Effector memory CD4-positive, alpha-beta T cell (primary cell): ENCODE measurements at regions not wholly inside any gene's neighbourhood (a gene's known extent, or its start where the extent isn't known, plus 50 kb on each side); places are given as distances from the start of the nearest gene placed in this dataset.

Experiments used
- DNase-seq, 3 donors: peaks; one replicate each; pipeline ENCODE4 v3.0.0-alpha.2; 2020
- H3K27ac ChIP-seq: 2 replicates; pipeline ENCODE4 v1.7.0; 2013; ENCODE audit warnings: mild to moderate bottlenecking, low read length, moderate library complexity; ENCODE audit not compliant: insufficient read depth, poor library complexity, severe bottlenecking
- H3K27me3 ChIP-seq: replicated peaks from 2 replicates; pipeline ENCODE4 v1.7.0; 2013; ENCODE audit warnings: mild to moderate bottlenecking, low read length; ENCODE audit not compliant: insufficient read depth, control insufficient read depth, poor library complexity, severe bottlenecking
- H3K36me3 ChIP-seq: 2 replicates; pipeline ENCODE4 v1.7.0; 2013; ENCODE audit warnings: mild to moderate bottlenecking, low read length, moderate library complexity; ENCODE audit not compliant: control insufficient read depth, insufficient read depth
- H3K4me1 ChIP-seq: 2 replicates; pipeline ENCODE4 v1.7.0; 2013; ENCODE audit warnings: low read length, mild to moderate bottlenecking; ENCODE audit not compliant: control insufficient read depth, insufficient read depth, poor library complexity, severe bottlenecking
- H3K4me3 ChIP-seq: 2 replicates; pipeline ENCODE4 v1.7.0; 2013; ENCODE audit warnings: low read length, low read depth, mild to moderate bottlenecking; ENCODE audit not compliant: insufficient read depth, poor library complexity, severe bottlenecking
- H3K9me3 ChIP-seq: 2 replicates; pipeline ENCODE4 v1.7.0; 2013; ENCODE audit warnings: mild to moderate bottlenecking, low read length, moderate library complexity; ENCODE audit not compliant: control insufficient read depth

DNA sequence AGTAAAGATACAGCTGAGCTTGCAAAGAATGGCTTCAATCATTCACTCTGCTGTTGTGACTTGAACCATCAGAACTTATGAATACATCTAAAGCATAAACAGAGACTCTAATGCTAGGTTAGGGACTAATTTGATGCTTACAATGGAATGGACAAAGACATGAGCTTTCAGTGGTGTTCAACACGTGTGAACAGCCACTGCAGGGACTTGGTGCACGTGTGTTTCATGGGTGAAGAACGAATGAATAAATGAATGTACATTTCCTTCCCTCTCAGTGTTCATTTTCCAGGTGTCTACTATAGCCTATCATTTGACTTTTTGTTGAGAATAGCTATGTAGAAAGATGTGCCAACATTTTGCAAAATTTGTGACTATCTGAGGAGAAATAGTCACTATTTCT, 98.3 kb downstream of the VIP start:
- Histone ChIP-seq H3K4me1 (no peaks in the 10 kb centered on the region), H3K27me3 (no peaks in the 10 kb centered on the region), H3K9me3 (no peaks in the 10 kb centered on the region), H3K4me3 (no peak overlapping the region), H3K36me3 (no peaks in the 10 kb centered on the region), H3K27ac (no peak overlapping the region)
- no peak for DNase-seq

DNA sequence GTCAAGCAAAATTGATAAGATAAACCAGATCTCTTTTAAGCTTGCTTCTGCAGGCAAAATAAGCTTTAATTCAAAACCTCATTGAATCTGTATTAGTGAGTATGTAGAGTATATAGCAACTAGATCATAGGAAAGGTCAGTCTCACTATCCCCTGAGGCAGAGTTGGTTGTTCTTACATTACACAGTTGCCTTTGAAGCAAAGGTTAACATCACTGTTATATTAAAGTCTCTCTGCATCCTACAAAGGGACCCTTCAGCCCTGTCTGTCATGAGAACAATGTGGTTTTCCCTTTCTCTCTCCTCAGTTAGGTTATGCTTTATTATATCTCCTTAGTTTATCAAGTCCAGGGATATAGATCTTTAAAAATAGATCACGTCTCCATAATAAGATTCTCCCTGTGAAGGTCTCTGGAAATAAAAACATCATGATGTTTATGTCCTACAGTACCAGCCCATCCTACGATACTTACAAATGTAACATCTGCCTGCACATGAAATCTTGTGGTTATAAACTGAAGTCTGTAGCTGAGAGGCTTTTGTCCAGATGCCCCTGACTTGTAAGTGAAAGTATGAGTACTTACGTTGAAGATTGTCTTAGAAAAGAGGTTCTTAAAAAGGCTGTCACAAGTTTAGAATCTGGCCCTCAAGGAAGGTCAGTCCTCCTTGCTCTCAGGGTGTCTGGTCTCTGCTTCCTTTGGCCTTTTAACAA, 103.6 kb downstream of the VIP start:
- Histone ChIP-seq H3K9me3 (no peaks in the 10 kb centered on the region), H3K27ac (no peak overlapping the region), H3K4me1 (no peaks in the 10 kb centered on the region), H3K4me3 (no peak overlapping the region), H3K27me3 (no peaks in the 10 kb centered on the region), H3K36me3 (no peaks in the 10 kb centered on the region)
- DNase-seq = no peak

DNA sequence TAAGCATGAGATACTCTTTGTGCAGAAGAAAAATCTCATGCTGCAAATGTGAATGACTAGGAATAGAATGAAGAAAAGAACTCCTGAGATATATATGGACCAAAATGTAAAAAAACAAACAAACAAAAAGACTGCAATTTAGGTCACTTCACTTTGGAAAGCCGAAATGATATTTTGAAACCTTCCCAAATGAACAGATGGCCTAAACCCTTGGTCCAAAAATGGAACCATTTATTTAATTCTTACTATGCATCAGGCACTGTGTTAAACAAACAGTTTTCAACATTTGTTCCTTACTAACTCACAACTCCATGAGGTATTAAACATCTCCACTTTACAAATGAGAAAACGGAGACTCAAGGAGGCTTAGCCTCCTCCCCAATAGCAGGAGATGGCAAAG, 107.5 kb downstream of the VIP start:
- Histone ChIP-seq H3K4me3 (no peak overlapping the region), H3K27ac (no peak overlapping the region), H3K27me3 (no peaks in the 10 kb centered on the region), H3K36me3 (no peaks in the 10 kb centered on the region), H3K9me3 (no peaks in the 10 kb centered on the region), H3K4me1 (no peaks in the 10 kb centered on the region)
- no peak for DNase-seq

GRCh38 chr6:152859225-152859624, 108.6 kb downstream of the VIP start:
- DNase-seq = no peak
- no peaks in the 10 kb centered on the region for H3K9me3 ChIP-seq
- no peaks in the 10 kb centered on the region for H3K36me3 ChIP-seq
- no peak overlapping the region for H3K27ac ChIP-seq
- H3K4me1 ChIP-seq = no peaks in the 10 kb centered on the region
- no peaks in the 10 kb centered on the region for H3K27me3 ChIP-seq
- H3K4me3 ChIP-seq = no peak overlapping the region

DNA sequence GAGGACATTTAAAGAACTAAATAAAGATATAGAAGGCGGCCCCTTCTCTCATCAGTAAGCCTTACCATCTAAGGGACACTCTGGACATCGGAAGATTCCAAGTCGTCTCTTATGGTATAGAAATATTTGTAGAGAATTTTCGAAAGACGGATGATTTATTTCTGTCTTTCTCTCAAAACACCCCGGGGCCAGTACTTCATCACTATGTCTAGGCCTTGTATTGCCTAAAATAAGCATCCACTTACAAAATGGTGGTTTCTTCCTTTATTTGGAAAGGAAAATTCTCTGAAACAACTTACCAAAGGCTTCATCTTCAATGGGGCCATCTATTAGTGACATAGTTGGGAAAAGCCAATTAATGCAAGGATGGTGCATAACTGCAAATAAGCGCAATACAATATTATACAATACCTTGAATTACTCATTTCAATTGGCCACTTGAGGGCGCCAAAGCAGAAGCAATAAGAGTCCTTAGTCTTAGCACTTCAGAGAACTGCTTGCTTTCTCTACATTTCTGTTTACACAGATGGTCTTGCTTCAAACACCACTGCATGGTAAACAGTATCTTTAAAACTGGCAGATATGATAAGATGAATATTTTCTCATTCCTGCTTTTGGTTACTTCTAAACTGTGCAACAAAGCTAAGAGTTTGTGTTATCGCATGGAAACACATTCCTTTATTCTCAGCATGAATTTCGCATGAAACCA, 113.2 kb downstream of the VIP start:
- no peaks in the 10 kb centered on the region for H3K27me3 ChIP-seq
- no peak overlapping the region for H3K4me3 ChIP-seq
- no peak overlapping the region for H3K27ac ChIP-seq
- H3K4me1 ChIP-seq = no peaks in the 10 kb centered on the region
- DNase-seq = peak; percentile 5 to 51 (median 23)
- no peaks in the 10 kb centered on the region for H3K9me3 ChIP-seq
- H3K36me3 ChIP-seq = no peaks in the 10 kb centered on the region

DNA sequence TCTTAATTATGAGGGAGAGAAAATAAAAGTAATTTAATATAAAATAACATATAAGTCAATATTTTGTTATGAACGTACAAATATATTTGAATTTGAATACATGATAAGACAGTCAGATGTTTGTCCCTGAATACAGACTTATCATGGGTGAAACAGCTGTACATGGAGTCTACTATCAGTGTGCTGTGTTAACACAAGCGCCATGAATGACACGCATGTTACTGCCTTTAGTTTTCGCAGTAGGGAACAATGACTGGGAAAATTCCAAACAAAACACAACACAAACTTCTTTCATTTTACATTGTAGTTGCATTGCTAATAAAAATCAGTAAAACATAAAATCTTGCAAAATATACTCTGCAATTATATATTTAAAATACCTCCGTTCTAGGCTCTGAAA, 108.6 kb downstream of the FBXO5 start:
- no peak for DNase-seq
- no peaks in the 10 kb centered on the region for H3K4me1 ChIP-seq
- H3K9me3 ChIP-seq = no peaks in the 10 kb centered on the region
- no peaks in the 10 kb centered on the region for H3K36me3 ChIP-seq
- no peak overlapping the region for H3K4me3 ChIP-seq
- no peaks in the 10 kb centered on the region for H3K27me3 ChIP-seq
- no peak overlapping the region for H3K27ac ChIP-seq

DNA sequence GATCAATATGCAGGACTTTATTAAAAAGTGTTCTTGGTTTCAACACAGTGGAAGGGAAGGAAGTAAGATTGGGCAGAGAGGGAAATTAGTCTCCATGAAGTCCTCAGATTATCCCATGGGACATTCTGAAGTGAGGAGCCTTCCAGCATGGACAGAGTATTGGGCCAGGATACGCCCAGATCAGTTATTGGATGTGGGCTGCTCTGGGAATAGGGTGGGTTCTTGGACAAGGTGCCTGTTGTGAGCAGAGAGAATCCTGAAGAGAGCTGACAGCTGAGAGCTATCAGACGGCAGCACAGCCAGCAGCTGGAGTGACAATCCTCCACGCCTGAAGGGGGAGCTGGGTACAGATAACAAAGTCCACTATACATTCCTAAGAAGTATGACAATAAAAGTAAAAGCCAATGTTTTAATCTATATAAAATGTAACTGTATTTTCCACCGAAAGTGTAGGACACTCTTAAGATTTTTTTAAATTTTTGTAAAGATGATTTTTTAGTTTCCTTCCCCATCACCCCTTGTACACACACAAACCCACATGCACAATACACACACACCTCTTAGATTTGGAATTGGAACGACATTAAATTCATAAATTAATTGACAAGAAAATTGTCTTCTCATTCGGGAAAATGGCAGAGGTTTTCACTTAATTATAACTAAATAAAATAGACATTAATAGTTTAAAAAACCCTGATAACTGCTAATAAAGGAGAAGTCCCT, 107.8 kb downstream of the FBXO5 start:
- Histone ChIP-seq H3K27me3 (no peaks in the 10 kb centered on the region), H3K36me3 (no peaks in the 10 kb centered on the region), H3K4me3 (no peak overlapping the region), H3K4me1 (no peaks in the 10 kb centered on the region), H3K9me3 (no peaks in the 10 kb centered on the region), H3K27ac (no peak overlapping the region)
- no peak for DNase-seq

- H3K9me3 ChIP-seq = no peaks in the 10 kb centered on the region
- no peak overlapping the region for H3K4me3 ChIP-seq
- H3K27ac ChIP-seq = no peak overlapping the region
- H3K27me3 ChIP-seq = no peaks in the 10 kb centered on the region
- no peaks in the 10 kb centered on the region for H3K36me3 ChIP-seq
- no peaks in the 10 kb centered on the region for H3K4me1 ChIP-seq
- no peak for DNase-seq
These were observed 103.2 kb downstream of the FBXO5 start for GRCh38 chr6:152879681-152880080.

DNA sequence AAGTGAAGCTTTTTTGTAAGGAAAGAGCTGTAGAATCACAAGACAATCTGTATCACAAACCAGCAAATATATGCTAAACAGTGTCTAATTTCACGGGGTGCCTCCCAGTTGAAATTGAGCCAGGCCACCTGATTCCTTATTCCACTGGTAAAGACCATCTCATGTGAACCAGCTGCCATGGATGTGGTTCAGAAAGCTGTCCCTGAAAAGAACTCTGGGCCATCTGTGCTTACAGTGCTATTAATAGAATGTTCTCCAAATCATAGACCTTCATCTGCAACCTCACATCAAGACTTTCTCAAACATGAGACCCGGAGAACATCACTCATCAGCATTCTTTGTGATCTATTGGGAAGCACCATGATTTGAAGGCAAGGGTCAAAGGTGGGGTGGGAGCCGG, 89.7 kb downstream of the FBXO5 start:
- peaks cover 3% of the 10 kb centered on the region for H3K27me3 ChIP-seq
- H3K9me3 ChIP-seq = no peaks in the 10 kb centered on the region
- H3K27ac ChIP-seq = no peak overlapping the region
- H3K4me1 ChIP-seq = no peaks in the 10 kb centered on the region
- H3K4me3 ChIP-seq = no peak overlapping the region
- no peaks in the 10 kb centered on the region for H3K36me3 ChIP-seq
- no peak for DNase-seq

- H3K36me3 ChIP-seq = no peaks in the 10 kb centered on the region
- H3K4me3 ChIP-seq = no peak overlapping the region
- no peak overlapping the region for H3K27ac ChIP-seq
- DNase-seq = no peak
- H3K4me1 ChIP-seq = no peaks in the 10 kb centered on the region
- H3K27me3 ChIP-seq = peaks cover 3% of the 10 kb centered on the region
- no peaks in the 10 kb centered on the region for H3K9me3 ChIP-seq
These were observed 85.9 kb downstream of the FBXO5 start for GRCh38 chr6:152896923-152897322.
